GM12875 (cell line): ENCODE measurements at regions not wholly inside any gene's neighbourhood (a gene's known extent, or its start where the extent isn't known, plus 50 kb on each side); places are given as distances from the start of the nearest gene placed in this dataset.
"Not testable (repeated sequence)": the region's sequence is repeated elsewhere in the genome, so short reads cannot be mapped to it uniquely, and the experiment has no call there.

Experiments
- H3K4me3 ChIP-seq: one replicate; pipeline ENCODE4 v1.5.1; 2011; ENCODE audit warnings: low read depth, low read length, control low read depth
- CTCF ChIP-seq: IDR thresholded peaks from 2 replicates; pipeline ENCODE4 v1.5.1; 2011; ENCODE audit warnings: low read depth, mild to moderate bottlenecking, control low read depth, inconsistent platforms, low read length, moderate library complexity, borderline replicate concordance; ENCODE audit not compliant: insufficient read depth

- TF ChIP-seq CTCF = no peak
Measured at GRCh38 chr6:168844821-168845609, 404.0 kb downstream of the SMOC2 start.

GRCh38 chr6:168842632-168843212 lies 401.7 kb downstream of the SMOC2 start:
- H3K4me3 ChIP-seq = not testable (repeated sequence)

More at GRCh38 chr6:168844821-168845609, 404.0 kb downstream of the SMOC2 start:
- no peak overlapping the region for H3K4me3 ChIP-seq

GRCh38 chr6:168841609-168842278 lies 400.8 kb downstream of the SMOC2 start:
- TF ChIP-seq CTCF = no peak
- no peak overlapping the region for H3K4me3 ChIP-seq

- H3K4me3 ChIP-seq = not testable (repeated sequence)
Measured at GRCh38 chr6:168840932-168841331, 399.9 kb downstream of the SMOC2 start.

- not testable (repeated sequence) for H3K4me3 ChIP-seq
Measured at GRCh38 chr6:168840299-168840698, 399.3 kb downstream of the SMOC2 start.

- TF ChIP-seq CTCF = no peak
- no peak overlapping the region for H3K4me3 ChIP-seq
Measured at GRCh38 chr6:168838037-168838399, 397.0 kb downstream of the SMOC2 start.

GRCh38 chr6:168837254-168838036 lies 396.5 kb downstream of the SMOC2 start:
- no peak overlapping the region for H3K4me3 ChIP-seq
- TF ChIP-seq CTCF = no peak

GRCh38 chr6:168835991-168836390 lies 395.0 kb downstream of the SMOC2 start:
- H3K4me3 ChIP-seq = no peak overlapping the region
- no peak for TF ChIP-seq CTCF
